SK-N-MC (cell line): ENCODE measurements at regions not wholly inside any gene's neighbourhood (a gene's known extent, or its start where the extent isn't known, plus 50 kb on each side); places are given as distances from the start of the nearest gene placed in this dataset.

Experiments
- DNase-seq: peaks from one replicate; pipeline ENCODE4 v3.0.0-alpha.2; 2011; ENCODE audit warnings: low read depth, low spot score
- H3K27ac ChIP-seq: fragments of 200-600 bp; sonication (generic); 2 replicates; pipeline ENCODE4 v1.5.1; 2016; ENCODE audit warnings: mixed run types
- H3K36me3 ChIP-seq: fragments of 200-600 bp; sonication (generic); 2 replicates; pipeline ENCODE4 v1.6.1; 2017; ENCODE audit warnings: antibody characterized with exemption, low read length, mixed read lengths; ENCODE audit not compliant: insufficient read depth
- H3K4me3 ChIP-seq: fragments of 200-600 bp; sonication (generic); 2 replicates; pipeline ENCODE4 v1.5.1; 2016
- H3K9ac ChIP-seq: fragments of 200-600 bp; sonication (generic); 2 replicates; pipeline ENCODE4 v1.8.0; 2017; ENCODE audit warnings: mixed run types, mixed read lengths; ENCODE audit not compliant: insufficient read length
- H3K9me3 ChIP-seq: fragments of 200-600 bp; sonication (generic); 2 replicates; pipeline ENCODE4 v1.6.1; 2017; ENCODE audit warnings: low read depth, mild to moderate bottlenecking, antibody characterized with exemption, low read length, moderate library complexity, mixed read lengths
- EZH2 ChIP-seq: fragments of 200-600 bp; sonication (generic); IDR thresholded peaks from one replicate; pipeline ENCODE4 v1.6.1; 2017; ENCODE audit warnings: antibody characterized with exemption
- FOXP2 ChIP-seq: optimal IDR thresholded peaks from 2 replicates; pipeline ENCODE3; 2011; ENCODE audit warnings: mild to moderate bottlenecking, moderate library complexity; ENCODE audit not compliant: insufficient read depth; ENCODE audit errors: extremely low read length, control extremely low read depth
- POLR2AphosphoS5 ChIP-seq: IDR thresholded peaks from 2 replicates; pipeline ENCODE4 v1.6.1; 2012; ENCODE audit warnings: mild to moderate bottlenecking, low read depth, low read length, borderline replicate concordance

GRCh38 chr5:40029711-40030495, 605.1 kb upstream of the DAB2 start:
- no peak for DNase-seq
- H3K9ac ChIP-seq: no peak overlapping the region
- H3K4me3 ChIP-seq: no peak overlapping the region
- no peak overlapping the region for H3K27ac ChIP-seq
- H3K9me3 ChIP-seq: no peaks in the 10 kb centered on the region
- TF ChIP-seq FOXP2 (no peak), POLR2AphosphoS5 (no peak)
- H3K36me3 ChIP-seq: no peaks in the 10 kb centered on the region

GRCh38 chr5:40027400-40027799, 602.6 kb upstream of the DAB2 start:
- H3K36me3 ChIP-seq: no peaks in the 10 kb centered on the region
- no peak for TF ChIP-seq POLR2AphosphoS5
- TF ChIP-seq EZH2: no peak
- no peak for TF ChIP-seq FOXP2
- H3K9me3 ChIP-seq: no peaks in the 10 kb centered on the region
- no peak overlapping the region for H3K27ac ChIP-seq
- no peak overlapping the region for H3K9ac ChIP-seq
- no peak overlapping the region for H3K4me3 ChIP-seq
- DNase-seq: no peak

- DNase-seq: no peak
- no peak overlapping the region for H3K27ac ChIP-seq
- no peaks in the 10 kb centered on the region for H3K36me3 ChIP-seq
- no peak for TF ChIP-seq FOXP2
- H3K9me3 ChIP-seq: no peaks in the 10 kb centered on the region
- no peak overlapping the region for H3K9ac ChIP-seq
- H3K4me3 ChIP-seq: no peak overlapping the region
Measured at GRCh38 chr5:40025586-40025985, 600.8 kb upstream of the DAB2 start.

GRCh38 chr5:40022057-40022456, 597.3 kb upstream of the DAB2 start:
- H3K27ac ChIP-seq: no peak overlapping the region
- H3K36me3 ChIP-seq: no peaks in the 10 kb centered on the region
- no peaks in the 10 kb centered on the region for H3K9me3 ChIP-seq
- H3K9ac ChIP-seq: no peak overlapping the region
- DNase-seq: no peak
- no peak for TF ChIP-seq POLR2AphosphoS5
- TF ChIP-seq FOXP2: no peak
- TF ChIP-seq EZH2: no peak
- no peak overlapping the region for H3K4me3 ChIP-seq

GRCh38 chr5:40021007-40021406, 596.2 kb upstream of the DAB2 start:
- no peak overlapping the region for H3K27ac ChIP-seq
- no peak overlapping the region for H3K9ac ChIP-seq
- H3K4me3 ChIP-seq: no peak overlapping the region
- DNase-seq: no peak
- TF ChIP-seq POLR2AphosphoS5: no peak
- no peaks in the 10 kb centered on the region for H3K9me3 ChIP-seq
- H3K36me3 ChIP-seq: no peaks in the 10 kb centered on the region

- H3K9me3 ChIP-seq: no peaks in the 10 kb centered on the region
- no peak overlapping the region for H3K4me3 ChIP-seq
- DNase-seq: no peak
- TF ChIP-seq FOXP2: no peak
- TF ChIP-seq EZH2: no peak
- TF ChIP-seq POLR2AphosphoS5: no peak
- H3K9ac ChIP-seq: no peak overlapping the region
- H3K36me3 ChIP-seq: no peaks in the 10 kb centered on the region
- H3K27ac ChIP-seq: no peak overlapping the region
Measured at GRCh38 chr5:40017918-40018317, 593.1 kb upstream of the DAB2 start.

- TF ChIP-seq POLR2AphosphoS5 (no peak), EZH2 (no peak), FOXP2 (no peak)
- H3K9ac ChIP-seq: no peak overlapping the region
- DNase-seq: no peak
- no peaks in the 10 kb centered on the region for H3K9me3 ChIP-seq
- no peak overlapping the region for H3K27ac ChIP-seq
- no peak overlapping the region for H3K4me3 ChIP-seq
- no peaks in the 10 kb centered on the region for H3K36me3 ChIP-seq
Measured at GRCh38 chr5:40017135-40017534, 592.4 kb upstream of the DAB2 start.

GRCh38 chr5:40010436-40010835, 585.7 kb upstream of the DAB2 start:
- Histone ChIP-seq H3K27ac (no peak overlapping the region), H3K36me3 (no peaks in the 10 kb centered on the region), H3K4me3 (no peak overlapping the region), H3K9ac (no peak overlapping the region), H3K9me3 (no peaks in the 10 kb centered on the region)
- DNase-seq: no peak
- TF ChIP-seq EZH2: no peak
- TF ChIP-seq FOXP2: no peak
- no peak for TF ChIP-seq POLR2AphosphoS5

- TF ChIP-seq POLR2AphosphoS5 (no peak), FOXP2 (no peak)
- no peak for DNase-seq
- no peak overlapping the region for H3K9ac ChIP-seq
- no peaks in the 10 kb centered on the region for H3K36me3 ChIP-seq
- no peaks in the 10 kb centered on the region; the same call in 1 of the 2 replicates for H3K9me3 ChIP-seq
- no peak overlapping the region for H3K27ac ChIP-seq
- H3K4me3 ChIP-seq: no peak overlapping the region
Measured at GRCh38 chr5:40006260-40006659, 581.5 kb upstream of the DAB2 start.
